ENCODE measurements at regions not wholly inside any gene's neighbourhood (a gene's known extent, or its start where the extent isn't known, plus 50 kb on each side); places are given as distances from the start of the nearest gene placed in this dataset.
A peak's percentile ranks its signal among the peaks of the same experiment; 100 is the strongest.

- Histone ChIP-seq H3K4me1 (ENCODE audit: control insufficient read depth, insufficient read depth, low read length, poor library complexity, severe bottlenecking) (no peaks in the 10 kb centered on the region), H3K9me3 (ENCODE audit: control insufficient read depth in 2 of 2, low read length in 2 of 2) (no peaks in the 10 kb centered on the region), H3K27me3 (ENCODE audit: control insufficient read depth, insufficient read depth, low read length) (no peaks in the 10 kb centered on the region), H3K4me3 (ENCODE audit: low read depth, low read length) (no peak overlapping the region), H3K27ac (ENCODE audit: insufficient read depth, low read length, poor library complexity, severe bottlenecking) (no peak overlapping the region), H3K36me3 (ENCODE audit: control insufficient read depth, insufficient read depth, low read length) (no peaks in the 10 kb centered on the region)
- peak overlapping the region in 1 of 3 donors; percentile 3 for H3K27ac Mint-ChIP-seq
- H3K27me3 Mint-ChIP-seq = no peaks in the 10 kb centered on the region
- ATAC-seq (ENCODE audit: low read depth in 2 of 2) (no peak), DNase-seq (no peak)
- H3K4me3 Mint-ChIP-seq = no peak overlapping the region
- no peaks in the 10 kb centered on the region for H3K36me3 Mint-ChIP-seq
- H3K9me3 Mint-ChIP-seq = peaks cover 0 to 15% (median 4%) of the 10 kb centered on the region in 7 donors
- no peaks in the 10 kb centered on the region for H3K4me1 Mint-ChIP-seq
Observed at GRCh38 chr5:121725450-121725849, 126.2 kb upstream of the FTMT start.

DNA sequence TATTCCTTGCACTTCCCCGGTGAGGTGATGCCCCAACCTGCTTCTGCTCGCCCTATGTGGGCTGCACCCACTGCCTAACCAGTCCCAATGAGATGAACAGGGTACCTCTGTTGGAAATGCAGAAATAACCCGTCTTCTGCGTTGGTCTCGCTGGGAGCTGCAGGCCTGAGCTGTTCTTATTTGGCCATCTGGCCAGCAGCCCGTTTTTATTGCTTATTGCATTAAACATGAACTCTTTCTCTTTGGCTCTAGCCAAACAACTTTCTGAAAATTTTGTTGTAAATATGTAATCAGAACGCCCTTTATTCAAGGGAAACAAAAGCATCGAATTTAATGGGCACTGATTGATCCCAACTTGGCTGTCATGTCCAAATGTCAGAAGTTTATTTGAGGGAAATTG, 124.7 kb upstream of the FTMT start:
- Histone ChIP-seq H3K27me3 (ENCODE audit: control insufficient read depth, insufficient read depth, low read length) (no peaks in the 10 kb centered on the region), H3K27ac (ENCODE audit: insufficient read depth, low read length, poor library complexity, severe bottlenecking) (no peak overlapping the region), H3K4me1 (ENCODE audit: control insufficient read depth, insufficient read depth, low read length, poor library complexity, severe bottlenecking) (no peaks in the 10 kb centered on the region), H3K36me3 (ENCODE audit: control insufficient read depth, insufficient read depth, low read length) (no peaks in the 10 kb centered on the region), H3K9me3 (ENCODE audit: control insufficient read depth in 2 of 2, low read length in 2 of 2) (no peaks in the 10 kb centered on the region), H3K4me3 (ENCODE audit: low read depth, low read length) (no peak overlapping the region)
- Mint-ChIP-seq H3K36me3 (no peaks in the 10 kb centered on the region), H3K4me1 (no peaks in the 10 kb centered on the region), H3K9me3 (peaks cover 0 to 16% (median 4%) of the 10 kb centered on the region in 7 donors), H3K4me3 (no peak overlapping the region), H3K27ac (no peak overlapping the region), H3K27me3 (no peaks in the 10 kb centered on the region)
- no peak for ATAC-seq (ENCODE audit: low read depth in 2 of 2)
- DNase-seq = no peak

DNA sequence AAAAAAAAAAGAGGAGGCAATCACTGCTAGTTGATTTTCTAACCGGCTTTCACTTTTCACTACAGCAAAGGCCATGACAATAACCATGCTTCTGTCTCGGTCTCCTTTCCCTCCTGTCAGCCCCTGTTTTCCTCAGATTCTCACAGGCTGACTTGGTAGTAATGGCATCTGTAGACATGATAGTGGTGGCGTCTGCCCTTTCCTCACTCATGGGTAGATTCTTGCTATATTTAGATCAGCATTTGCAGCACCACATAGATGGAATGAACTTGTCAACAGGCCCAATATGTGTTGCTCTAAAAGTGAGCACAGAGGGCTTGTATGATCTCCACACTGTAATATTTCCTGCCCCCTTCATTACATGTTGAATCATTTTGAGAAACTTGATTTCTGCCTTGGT, 120.3 kb upstream of the FTMT start:
- no peak for DNase-seq
- H3K27ac ChIP-seq (ENCODE audit: insufficient read depth, low read length, poor library complexity, severe bottlenecking) = no peak overlapping the region
- no peak overlapping the region for H3K4me3 ChIP-seq (ENCODE audit: low read depth, low read length)
- no peaks in the 10 kb centered on the region for H3K4me1 Mint-ChIP-seq
- ATAC-seq (ENCODE audit: low read depth in 2 of 2) = no peak
- H3K9me3 Mint-ChIP-seq = peaks cover 2 to 9% (median 4%) of the 10 kb centered on the region in 7 donors
- no peak overlapping the region for H3K27ac Mint-ChIP-seq
- no peaks in the 10 kb centered on the region for H3K27me3 Mint-ChIP-seq
- no peak overlapping the region for H3K4me3 Mint-ChIP-seq
- no peaks in the 10 kb centered on the region for H3K9me3 ChIP-seq (ENCODE audit: control insufficient read depth in 2 of 2, low read length in 2 of 2)
- H3K36me3 ChIP-seq (ENCODE audit: control insufficient read depth, insufficient read depth, low read length) = no peaks in the 10 kb centered on the region
- no peaks in the 10 kb centered on the region for H3K36me3 Mint-ChIP-seq
- no peaks in the 10 kb centered on the region for H3K27me3 ChIP-seq (ENCODE audit: control insufficient read depth, insufficient read depth, low read length)
- H3K4me1 ChIP-seq (ENCODE audit: control insufficient read depth, insufficient read depth, low read length, poor library complexity, severe bottlenecking) = no peaks in the 10 kb centered on the region

GRCh38 chr5:121735618-121736017, 116.1 kb upstream of the FTMT start:
- H3K27me3 ChIP-seq (ENCODE audit: control insufficient read depth, insufficient read depth, low read length) = no peaks in the 10 kb centered on the region
- ATAC-seq (ENCODE audit: low read depth in 2 of 2) (no peak), DNase-seq (no peak)
- no peaks in the 10 kb centered on the region for H3K36me3 Mint-ChIP-seq
- no peaks in the 10 kb centered on the region for H3K36me3 ChIP-seq (ENCODE audit: control insufficient read depth, insufficient read depth, low read length)
- H3K27ac Mint-ChIP-seq = no peak overlapping the region
- H3K9me3 ChIP-seq (ENCODE audit: control insufficient read depth in 2 of 2, low read length in 2 of 2) = no peaks in the 10 kb centered on the region
- H3K9me3 Mint-ChIP-seq = peaks cover 0 to 5% (median 1%) of the 10 kb centered on the region in 7 donors
- no peaks in the 10 kb centered on the region for H3K27me3 Mint-ChIP-seq
- no peak overlapping the region for H3K4me3 Mint-ChIP-seq
- H3K4me1 ChIP-seq (ENCODE audit: control insufficient read depth, insufficient read depth, low read length, poor library complexity, severe bottlenecking) = no peaks in the 10 kb centered on the region
- no peaks in the 10 kb centered on the region for H3K4me1 Mint-ChIP-seq
- no peak overlapping the region for H3K27ac ChIP-seq (ENCODE audit: insufficient read depth, low read length, poor library complexity, severe bottlenecking)
- no peak overlapping the region for H3K4me3 ChIP-seq (ENCODE audit: low read depth, low read length)

DNA sequence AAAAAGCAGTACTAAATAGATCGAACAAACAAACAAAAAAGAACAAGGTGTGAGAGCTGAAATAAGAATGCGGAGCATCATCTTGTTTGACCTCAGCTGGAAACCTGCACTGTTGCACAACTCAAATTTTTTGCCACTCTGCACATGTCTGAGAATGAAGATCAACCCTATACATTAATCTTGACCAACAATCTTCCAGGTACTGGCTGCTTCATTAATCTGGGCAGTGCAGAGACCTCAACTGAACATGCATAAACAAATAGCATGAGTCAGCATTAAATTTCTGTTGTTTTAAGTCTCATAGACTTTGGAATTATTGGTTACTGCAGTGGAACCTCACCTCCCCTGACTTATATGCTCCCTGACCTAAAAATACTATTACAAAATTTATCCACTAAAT, 114.6 kb upstream of the FTMT start:
- no peaks in the 10 kb centered on the region for H3K36me3 Mint-ChIP-seq

GRCh38 chr5:121741156-121741555, 110.5 kb upstream of the FTMT start:
- Histone ChIP-seq H3K9me3 (ENCODE audit: control insufficient read depth in 2 of 2, low read length in 2 of 2) (no peaks in the 10 kb centered on the region), H3K36me3 (ENCODE audit: control insufficient read depth, insufficient read depth, low read length) (no peaks in the 10 kb centered on the region), H3K27ac (ENCODE audit: insufficient read depth, low read length, poor library complexity, severe bottlenecking) (no peak overlapping the region), H3K4me3 (ENCODE audit: low read depth, low read length) (no peak overlapping the region), H3K27me3 (ENCODE audit: control insufficient read depth, insufficient read depth, low read length) (no peaks in the 10 kb centered on the region), H3K4me1 (ENCODE audit: control insufficient read depth, insufficient read depth, low read length, poor library complexity, severe bottlenecking) (no peaks in the 10 kb centered on the region)
- H3K9me3 Mint-ChIP-seq = peaks cover 0 to 5% (median 1%) of the 10 kb centered on the region in 7 donors
- no peak overlapping the region for H3K4me3 Mint-ChIP-seq
- DNase-seq = no peak
- ATAC-seq (ENCODE audit: low read depth in 2 of 2) = no peak
- H3K27ac Mint-ChIP-seq = no peak overlapping the region
- no peaks in the 10 kb centered on the region for H3K27me3 Mint-ChIP-seq
- H3K4me1 Mint-ChIP-seq = no peaks in the 10 kb centered on the region
- H3K36me3 Mint-ChIP-seq = no peaks in the 10 kb centered on the region

More for the DNA sequence above, 114.6 kb upstream of the FTMT start:
- Histone ChIP-seq H3K9me3 (ENCODE audit: control insufficient read depth in 2 of 2, low read length in 2 of 2) (no peaks in the 10 kb centered on the region), H3K36me3 (ENCODE audit: control insufficient read depth, insufficient read depth, low read length) (no peaks in the 10 kb centered on the region), H3K27me3 (ENCODE audit: control insufficient read depth, insufficient read depth, low read length) (no peaks in the 10 kb centered on the region), H3K4me1 (ENCODE audit: control insufficient read depth, insufficient read depth, low read length, poor library complexity, severe bottlenecking) (no peaks in the 10 kb centered on the region), H3K4me3 (ENCODE audit: low read depth, low read length) (no peak overlapping the region), H3K27ac (ENCODE audit: insufficient read depth, low read length, poor library complexity, severe bottlenecking) (no peak overlapping the region)
- no peaks in the 10 kb centered on the region for H3K4me1 Mint-ChIP-seq
- no peak for ATAC-seq (ENCODE audit: low read depth in 2 of 2)
- no peak overlapping the region for H3K4me3 Mint-ChIP-seq
- H3K27ac Mint-ChIP-seq = no peak overlapping the region
- H3K9me3 Mint-ChIP-seq = peaks cover 0 to 4% (median 1%) of the 10 kb centered on the region in 7 donors
- H3K27me3 Mint-ChIP-seq = no peaks in the 10 kb centered on the region
- no peak for DNase-seq

GRCh38 chr5:121744577-121744976, 107.1 kb upstream of the FTMT start:
- Histone ChIP-seq H3K9me3 (ENCODE audit: control insufficient read depth in 2 of 2, low read length in 2 of 2) (no peaks in the 10 kb centered on the region), H3K27me3 (ENCODE audit: control insufficient read depth, insufficient read depth, low read length) (no peaks in the 10 kb centered on the region), H3K36me3 (ENCODE audit: control insufficient read depth, insufficient read depth, low read length) (no peaks in the 10 kb centered on the region), H3K27ac (ENCODE audit: insufficient read depth, low read length, poor library complexity, severe bottlenecking) (no peak overlapping the region), H3K4me1 (ENCODE audit: control insufficient read depth, insufficient read depth, low read length, poor library complexity, severe bottlenecking) (no peaks in the 10 kb centered on the region), H3K4me3 (ENCODE audit: low read depth, low read length) (no peak overlapping the region)
- no peaks in the 10 kb centered on the region for H3K27me3 Mint-ChIP-seq
- no peaks in the 10 kb centered on the region for H3K4me1 Mint-ChIP-seq
- no peaks in the 10 kb centered on the region for H3K36me3 Mint-ChIP-seq
- no peak for DNase-seq
- no peak overlapping the region for H3K27ac Mint-ChIP-seq
- no peak for ATAC-seq (ENCODE audit: low read depth in 2 of 2)
- no peak overlapping the region for H3K4me3 Mint-ChIP-seq
- H3K9me3 Mint-ChIP-seq = peaks cover 0 to 5% (median 2%) of the 10 kb centered on the region in 7 donors

GRCh38 chr5:121745407-121745806, 106.3 kb upstream of the FTMT start:
- Mint-ChIP-seq H3K27me3 (no peaks in the 10 kb centered on the region), H3K4me3 (no peak overlapping the region), H3K27ac (no peak overlapping the region), H3K4me1 (no peaks in the 10 kb centered on the region), H3K36me3 (no peaks in the 10 kb centered on the region), H3K9me3 (peaks cover 0 to 5% (median 2%) of the 10 kb centered on the region in 7 donors)
- no peak overlapping the region for H3K27ac ChIP-seq (ENCODE audit: insufficient read depth, low read length, poor library complexity, severe bottlenecking)
- H3K4me1 ChIP-seq (ENCODE audit: control insufficient read depth, insufficient read depth, low read length, poor library complexity, severe bottlenecking) = no peaks in the 10 kb centered on the region
- DNase-seq (no peak), ATAC-seq (ENCODE audit: low read depth in 2 of 2) (no peak)
- H3K36me3 ChIP-seq (ENCODE audit: control insufficient read depth, insufficient read depth, low read length) = no peaks in the 10 kb centered on the region
- no peaks in the 10 kb centered on the region for H3K27me3 ChIP-seq (ENCODE audit: control insufficient read depth, insufficient read depth, low read length)
- H3K4me3 ChIP-seq (ENCODE audit: low read depth, low read length) = no peak overlapping the region
- H3K9me3 ChIP-seq (ENCODE audit: control insufficient read depth in 2 of 2, low read length in 2 of 2) = no peaks in the 10 kb centered on the region
